ENCODE measurements at regions not wholly inside any gene's neighbourhood (a gene's known extent, or its start where the extent isn't known, plus 50 kb on each side); places are given as distances from the start of the nearest gene placed in this dataset.
"Not testable (repeated sequence)": the region's sequence is repeated elsewhere in the genome, so short reads cannot be mapped to it uniquely, and the experiment has no call there.

- no peak for DNase-seq
- H3K27me3 Mint-ChIP-seq: peaks cover 4 to 27% (median 5%) of the 10 kb centered on the region in 3 donors
- H3K36me3 Mint-ChIP-seq: no peaks in the 10 kb centered on the region
- no peak overlapping the region for H3K27ac Mint-ChIP-seq
- ATAC-seq (ENCODE audit: low read depth in 2 of 2): no peak
- peaks cover 0 to 6% (median 0%) of the 10 kb centered on the region in 7 donors for H3K9me3 Mint-ChIP-seq
- peaks cover 0 to 5% (median 4%) of the 10 kb centered on the region in 3 donors for H3K4me1 Mint-ChIP-seq
- no peak overlapping the region for H3K4me3 Mint-ChIP-seq
These were observed 51.9 kb upstream of the NMUR2 start for GRCh38 chr5:152456815-152457443.

GRCh38 chr5:152462021-152462721, 57.1 kb upstream of the NMUR2 start:
- Mint-ChIP-seq H3K27ac (peak overlapping the region in 1 of 6 donors; percentile 81), H3K4me1 (peaks cover 0 to 15% (median 11%) of the 10 kb centered on the region in 3 donors), H3K9me3 (peaks cover 0 to 5% (median 0%) of the 10 kb centered on the region in 7 donors), H3K4me3 (peak overlapping the region in 1 of 8 donors; percentile 11), H3K27me3 (peaks cover 5 to 15% (median 9%) of the 10 kb centered on the region in 3 donors), H3K36me3 (no peaks in the 10 kb centered on the region)
- ATAC-seq (ENCODE audit: low read depth in 2 of 2): peak; percentile 33 to 34
- DNase-seq: no peak

GRCh38 chr5:152464048-152464447, 59.0 kb upstream of the NMUR2 start:
- Mint-ChIP-seq H3K9me3 (peaks cover 0 to 5% (median 0%) of the 10 kb centered on the region in 7 donors), H3K27ac (no peak overlapping the region), H3K27me3 (peaks cover 5 to 15% (median 10%) of the 10 kb centered on the region in 3 donors), H3K36me3 (no peaks in the 10 kb centered on the region), H3K4me1 (peaks cover 0 to 15% (median 11%) of the 10 kb centered on the region in 3 donors), H3K4me3 (no peak overlapping the region)
- no peak for DNase-seq
- no peak for ATAC-seq (ENCODE audit: low read depth in 2 of 2)

- peaks cover 0 to 15% (median 11%) of the 10 kb centered on the region in 3 donors for H3K4me1 Mint-ChIP-seq
- peaks cover 0 to 5% (median 0%) of the 10 kb centered on the region in 7 donors for H3K9me3 Mint-ChIP-seq
- H3K36me3 Mint-ChIP-seq: no peaks in the 10 kb centered on the region
- no peak overlapping the region for H3K27ac Mint-ChIP-seq
- H3K27me3 Mint-ChIP-seq: peaks cover 5 to 11% (median 6%) of the 10 kb centered on the region in 3 donors
- DNase-seq (no peak), ATAC-seq (ENCODE audit: low read depth in 2 of 2) (no peak)
- H3K4me3 Mint-ChIP-seq: no peak overlapping the region
These were observed 60.1 kb upstream of the NMUR2 start for GRCh38 chr5:152465140-152465539.

- H3K4me1 Mint-ChIP-seq: peaks cover 0 to 15% (median 11%) of the 10 kb centered on the region in 3 donors
- ATAC-seq (ENCODE audit: low read depth in 2 of 2): no peak
- no peak overlapping the region for H3K27ac Mint-ChIP-seq
- peaks cover under 1 to 10% (median 5%) of the 10 kb centered on the region in 3 donors for H3K27me3 Mint-ChIP-seq
- H3K4me3 Mint-ChIP-seq: no peak overlapping the region
- H3K36me3 Mint-ChIP-seq: no peaks in the 10 kb centered on the region
- H3K9me3 Mint-ChIP-seq: peaks cover 0 to 5% (median 0%) of the 10 kb centered on the region in 7 donors
- no peak for DNase-seq
These were observed 61.1 kb upstream of the NMUR2 start for GRCh38 chr5:152466085-152466745.

- Mint-ChIP-seq H3K27ac (peak overlapping the region in 1 of 6 donors; percentile 4), H3K4me3 (no peak overlapping the region), H3K36me3 (no peaks in the 10 kb centered on the region), H3K4me1 (no peaks in the 10 kb centered on the region), H3K27me3 (peaks cover 0 to 10% (median 5%) of the 10 kb centered on the region in 3 donors), H3K9me3 (no peaks in the 10 kb centered on the region)
- ATAC-seq (ENCODE audit: low read depth in 2 of 2) (no peak), DNase-seq (no peak)
These were observed 65.1 kb upstream of the NMUR2 start for GRCh38 chr5:152470167-152470566.

GRCh38 chr5:152472083-152472482, 67.0 kb upstream of the NMUR2 start:
- H3K9me3 Mint-ChIP-seq: no peaks in the 10 kb centered on the region
- peaks cover 8 to 15% (median 11%) of the 10 kb centered on the region in 3 donors for H3K27me3 Mint-ChIP-seq
- ATAC-seq (ENCODE audit: low read depth in 2 of 2) (no peak), DNase-seq (no peak)
- H3K27ac Mint-ChIP-seq: no peak overlapping the region
- H3K36me3 Mint-ChIP-seq: no peaks in the 10 kb centered on the region
- no peaks in the 10 kb centered on the region for H3K4me1 Mint-ChIP-seq
- no peak overlapping the region for H3K4me3 Mint-ChIP-seq

- Mint-ChIP-seq H3K36me3 (no peaks in the 10 kb centered on the region), H3K9me3 (peaks cover 0 to 2% (median 0%) of the 10 kb centered on the region in 7 donors), H3K27ac (no peak overlapping the region), H3K27me3 (peaks cover 8 to 13% (median 11%) of the 10 kb centered on the region in 3 donors), H3K4me3 (no peak overlapping the region), H3K4me1 (no peaks in the 10 kb centered on the region)
- no peak for DNase-seq
- ATAC-seq (ENCODE audit: low read depth in 2 of 2): no peak
These were observed 69.9 kb upstream of the NMUR2 start for GRCh38 chr5:152474961-152475360.

- Mint-ChIP-seq H3K4me1 (no peaks in the 10 kb centered on the region), H3K27ac (no peak overlapping the region), H3K9me3 (peaks cover 0 to 14% (median 8%) of the 10 kb centered on the region in 7 donors)
These were observed 72.5 kb upstream of the NMUR2 start for GRCh38 chr5:152477536-152477935.

GRCh38 chr5:152479866-152480265, 74.8 kb upstream of the NMUR2 start:
- H3K9me3 Mint-ChIP-seq: peaks cover 0 to 14% (median 8%) of the 10 kb centered on the region in 7 donors
- not testable (repeated sequence) for H3K4me1 Mint-ChIP-seq; H3K36me3 Mint-ChIP-seq; H3K4me3 Mint-ChIP-seq; ATAC-seq (ENCODE audit: low read depth in 2 of 2); DNase-seq; H3K27ac Mint-ChIP-seq
- peaks cover 6 to 19% (median 8%) of the 10 kb centered on the region in 3 donors for H3K27me3 Mint-ChIP-seq

More at GRCh38 chr5:152477536-152477935, 72.5 kb upstream of the NMUR2 start:
- Mint-ChIP-seq H3K36me3 (no peaks in the 10 kb centered on the region), H3K4me3 (no peak overlapping the region), H3K27me3 (peaks cover 8 to 12% (median 8%) of the 10 kb centered on the region in 3 donors)
- DNase-seq: no peak
- no peak for ATAC-seq (ENCODE audit: low read depth in 2 of 2)

GRCh38 chr5:152480677-152481076, 75.6 kb upstream of the NMUR2 start:
- H3K27ac Mint-ChIP-seq; H3K4me1 Mint-ChIP-seq; DNase-seq; ATAC-seq (ENCODE audit: low read depth in 2 of 2); H3K36me3 Mint-ChIP-seq: not testable (repeated sequence)
- peaks cover 0 to 14% (median 8%) of the 10 kb centered on the region in 7 donors for H3K9me3 Mint-ChIP-seq
- H3K4me3 Mint-ChIP-seq: peak overlapping the region in 2 of 8 donors; percentile 52 to 61
- H3K27me3 Mint-ChIP-seq: peaks cover 6 to 19% (median 7%) of the 10 kb centered on the region in 3 donors

- no peak for ATAC-seq (ENCODE audit: low read depth in 2 of 2)
- DNase-seq: no peak
- Mint-ChIP-seq H3K9me3 (peaks cover 0 to 4% (median 0%) of the 10 kb centered on the region in 7 donors), H3K4me1 (peaks cover 0 to 5% (median 0%) of the 10 kb centered on the region in 3 donors), H3K27me3 (peaks cover 0 to 8% (median 3%) of the 10 kb centered on the region in 3 donors), H3K36me3 (no peaks in the 10 kb centered on the region), H3K27ac (no peak overlapping the region), H3K4me3 (no peak overlapping the region)
These were observed 82.1 kb upstream of the NMUR2 start for GRCh38 chr5:152487130-152487529.

GRCh38 chr5:152488869-152489268, 83.8 kb upstream of the NMUR2 start:
- H3K9me3 Mint-ChIP-seq: peaks cover 0 to 4% (median 0%) of the 10 kb centered on the region in 7 donors
- DNase-seq (no peak), ATAC-seq (ENCODE audit: low read depth in 2 of 2) (no peak)
- H3K4me3 Mint-ChIP-seq: no peak overlapping the region
- peaks cover 0 to 8% (median 0%) of the 10 kb centered on the region in 3 donors for H3K27me3 Mint-ChIP-seq
- peaks cover 0 to 5% (median 0%) of the 10 kb centered on the region in 3 donors for H3K4me1 Mint-ChIP-seq
- H3K27ac Mint-ChIP-seq: no peak overlapping the region
- no peaks in the 10 kb centered on the region for H3K36me3 Mint-ChIP-seq

Measured in naive B cell (primary cell).